ENCODE measurements at regions not wholly inside any gene's neighbourhood (a gene's known extent, or its start where the extent isn't known, plus 50 kb on each side); places are given as distances from the start of the nearest gene placed in this dataset.

GRCh38 chr9:11328326-11328725, 715.5 kb upstream of the PTPRD start:
- no peak for TF ChIP-seq CTCF (IDR thresholded peaks at IDR 0.05; ENCODE audit: poor library complexity, severe bottlenecking)
- no peak for ATAC-seq (ENCODE audit: low read depth)
- Histone ChIP-seq H3K4me3 (ENCODE audit: severe bottlenecking) (no peak overlapping the region), H3K4me1 (ENCODE audit: insufficient read depth, poor library complexity, severe bottlenecking) (no peaks in the 10 kb centered on the region), H3K36me3 (ENCODE audit: low read depth) (no peaks in the 10 kb centered on the region), H3K27ac (ENCODE audit: poor library complexity, severe bottlenecking) (no peak overlapping the region), H3K27me3 (ENCODE audit: insufficient read depth, poor library complexity, severe bottlenecking) (no peaks in the 10 kb centered on the region), H3K9me3 (ENCODE audit: severe bottlenecking) (no peaks in the 10 kb centered on the region)
- DNase-seq (ENCODE audit: low spot score): no peak

GRCh38 chr9:11335011-11335410, 722.2 kb upstream of the PTPRD start:
- no peaks in the 10 kb centered on the region for H3K36me3 ChIP-seq (ENCODE audit: low read depth)
- no peak for DNase-seq (ENCODE audit: low spot score)
- ATAC-seq (ENCODE audit: low read depth): no peak
- H3K27me3 ChIP-seq (ENCODE audit: insufficient read depth, poor library complexity, severe bottlenecking): peaks cover 4% of the 10 kb centered on the region
- H3K4me1 ChIP-seq (ENCODE audit: insufficient read depth, poor library complexity, severe bottlenecking): no peaks in the 10 kb centered on the region
- no peaks in the 10 kb centered on the region for H3K9me3 ChIP-seq (ENCODE audit: severe bottlenecking)
- H3K4me3 ChIP-seq (ENCODE audit: severe bottlenecking): no peak overlapping the region
- no peak for TF ChIP-seq CTCF (IDR thresholded peaks at IDR 0.05; ENCODE audit: poor library complexity, severe bottlenecking)
- no peak overlapping the region for H3K27ac ChIP-seq (ENCODE audit: poor library complexity, severe bottlenecking)

GRCh38 chr9:11338130-11338529, 725.3 kb upstream of the PTPRD start:
- TF ChIP-seq CTCF (IDR thresholded peaks at IDR 0.05; ENCODE audit: poor library complexity, severe bottlenecking): no peak
- H3K4me3 ChIP-seq (ENCODE audit: severe bottlenecking): no peak overlapping the region
- H3K27ac ChIP-seq (ENCODE audit: poor library complexity, severe bottlenecking): no peak overlapping the region
- no peaks in the 10 kb centered on the region for H3K4me1 ChIP-seq (ENCODE audit: insufficient read depth, poor library complexity, severe bottlenecking)
- DNase-seq (ENCODE audit: low spot score) (no peak), ATAC-seq (ENCODE audit: low read depth) (no peak)
- no peaks in the 10 kb centered on the region for H3K9me3 ChIP-seq (ENCODE audit: severe bottlenecking)
- H3K36me3 ChIP-seq (ENCODE audit: low read depth): no peaks in the 10 kb centered on the region
- H3K27me3 ChIP-seq (ENCODE audit: insufficient read depth, poor library complexity, severe bottlenecking): peaks cover 13% of the 10 kb centered on the region

- DNase-seq (ENCODE audit: low spot score): no peak
Observed at GRCh38 chr9:11340654-11341053, 727.9 kb upstream of the PTPRD start.

GRCh38 chr9:11347437-11347836, 734.6 kb upstream of the PTPRD start:
- DNase-seq (ENCODE audit: low spot score): no peak
- Histone ChIP-seq H3K27ac (ENCODE audit: poor library complexity, severe bottlenecking) (no peak overlapping the region), H3K4me3 (ENCODE audit: severe bottlenecking) (no peak overlapping the region), H3K4me1 (ENCODE audit: insufficient read depth, poor library complexity, severe bottlenecking) (no peaks in the 10 kb centered on the region), H3K27me3 (ENCODE audit: insufficient read depth, poor library complexity, severe bottlenecking) (peaks cover 7% of the 10 kb centered on the region), H3K9me3 (ENCODE audit: severe bottlenecking) (no peaks in the 10 kb centered on the region), H3K36me3 (ENCODE audit: low read depth) (no peaks in the 10 kb centered on the region)
- ATAC-seq (ENCODE audit: low read depth): no peak
- TF ChIP-seq CTCF (IDR thresholded peaks at IDR 0.05; ENCODE audit: poor library complexity, severe bottlenecking): no peak

More at GRCh38 chr9:11340654-11341053, 727.9 kb upstream of the PTPRD start:
- H3K9me3 ChIP-seq (ENCODE audit: severe bottlenecking): no peaks in the 10 kb centered on the region
- no peak overlapping the region for H3K4me3 ChIP-seq (ENCODE audit: severe bottlenecking)
- peaks cover 9% of the 10 kb centered on the region for H3K27me3 ChIP-seq (ENCODE audit: insufficient read depth, poor library complexity, severe bottlenecking)
- ATAC-seq (ENCODE audit: low read depth): no peak
- H3K4me1 ChIP-seq (ENCODE audit: insufficient read depth, poor library complexity, severe bottlenecking): no peaks in the 10 kb centered on the region
- TF ChIP-seq CTCF (IDR thresholded peaks at IDR 0.05; ENCODE audit: poor library complexity, severe bottlenecking): no peak
- H3K36me3 ChIP-seq (ENCODE audit: low read depth): no peaks in the 10 kb centered on the region
- H3K27ac ChIP-seq (ENCODE audit: poor library complexity, severe bottlenecking): no peak overlapping the region

Data from RWPE2 (cell line).